ENCODE measurements at regions not wholly inside any gene's neighbourhood (a gene's known extent, or its start where the extent isn't known, plus 50 kb on each side); places are given as distances from the start of the nearest gene placed in this dataset.

- intact Hi-C loops (cut with DNase I): no loop called here
- no peak for TF ChIP-seq POLR2A (IDR thresholded peaks at IDR 0.05)
- TF ChIP-seq CTCF (IDR thresholded peaks at IDR 0.05): no peak
- no peaks in the 10 kb centered on the region for H3K36me3 ChIP-seq
- no peaks in the 10 kb centered on the region for H3K9me3 ChIP-seq
- H3K27ac ChIP-seq: no peak overlapping the region
- H3K4me1 ChIP-seq: peaks cover 0 to 14% (median 13%) of the 10 kb centered on the region in 3 donors
- H3K4me3 ChIP-seq: no peak overlapping the region
- H3K27me3 ChIP-seq: peaks cover 0 to 19% (median 0%) of the 10 kb centered on the region in 4 donors
- 91 to 96% methylated on average over 2 of the region's 2 CpGs for WGBS, 2 donors
- DNase-seq: no peak
These were observed 348.5 kb downstream of the RFC3 start for GRCh38 chr13:34166406-34166805.

- H3K36me3 ChIP-seq: no peaks in the 10 kb centered on the region
- no peak for DNase-seq
- no peak overlapping the region for H3K4me3 ChIP-seq
- TF ChIP-seq POLR2A (IDR thresholded peaks at IDR 0.05): no peak
- no peak for TF ChIP-seq CTCF (IDR thresholded peaks at IDR 0.05)
- intact Hi-C loops (cut with DNase I): no loop called here
- H3K27me3 ChIP-seq: peaks cover 0 to 19% (median 0%) of the 10 kb centered on the region in 4 donors
- 70 to 88% methylated on average over 2 of the region's 2 CpGs for WGBS, 2 donors
- H3K27ac ChIP-seq: no peak overlapping the region
- H3K4me1 ChIP-seq: peaks cover 0 to 7% (median 5%) of the 10 kb centered on the region in 3 donors
- H3K9me3 ChIP-seq: no peaks in the 10 kb centered on the region
These were observed 349.4 kb downstream of the RFC3 start for GRCh38 chr13:34167347-34167746.

GRCh38 chr13:34172048-34172447 is 354.1 kb downstream of the RFC3 start:
- H3K4me3 ChIP-seq: no peak overlapping the region
- peaks cover 0 to 12% (median 0%) of the 10 kb centered on the region in 4 donors for H3K27me3 ChIP-seq
- H3K27ac ChIP-seq: no peak overlapping the region
- no peaks in the 10 kb centered on the region for H3K36me3 ChIP-seq
- H3K9me3 ChIP-seq: no peaks in the 10 kb centered on the region
- no peaks in the 10 kb centered on the region for H3K4me1 ChIP-seq
- intact Hi-C loops (cut with DNase I): no loop called here
- TF ChIP-seq POLR2A (IDR thresholded peaks at IDR 0.05) (no peak), CTCF (IDR thresholded peaks at IDR 0.05) (no peak)
- no peak for DNase-seq

GRCh38 chr13:34174671-34175145 is 356.8 kb downstream of the RFC3 start:
- intact Hi-C loops (cut with DNase I): no loop called here
- Histone ChIP-seq H3K4me1 (no peaks in the 10 kb centered on the region), H3K27ac (no peak overlapping the region), H3K4me3 (no peak overlapping the region), H3K27me3 (peaks cover 0 to 12% (median 0%) of the 10 kb centered on the region in 4 donors), H3K9me3 (no peaks in the 10 kb centered on the region), H3K36me3 (no peaks in the 10 kb centered on the region)
- TF ChIP-seq CTCF (IDR thresholded peaks at IDR 0.05): no peak
- no peak for TF ChIP-seq POLR2A (IDR thresholded peaks at IDR 0.05)
- 82 to 90% methylated on average over 2 of the region's 2 CpGs for WGBS, 2 donors
- no peak for DNase-seq

GRCh38 chr13:34175551-34175950 is 357.6 kb downstream of the RFC3 start:
- Histone ChIP-seq H3K9me3 (no peaks in the 10 kb centered on the region), H3K4me1 (no peaks in the 10 kb centered on the region), H3K27ac (no peak overlapping the region), H3K4me3 (no peak overlapping the region), H3K27me3 (peaks cover 0 to 12% (median 0%) of the 10 kb centered on the region in 4 donors), H3K36me3 (no peaks in the 10 kb centered on the region)
- intact Hi-C loops (cut with DNase I): no loop called here
- no peak for DNase-seq
- TF ChIP-seq POLR2A (IDR thresholded peaks at IDR 0.05) (no peak), CTCF (IDR thresholded peaks at IDR 0.05) (no peak)
- WGBS, 2 donors: 50 to 72% methylated on average over 1 to 2 of the region's 2 CpGs

All from esophagus squamous epithelium (tissue), 5 donors.